SK-N-SH (cell line): ENCODE measurements at regions not wholly inside any gene's neighbourhood (a gene's known extent, or its start where the extent isn't known, plus 50 kb on each side); places are given as distances from the start of the nearest gene placed in this dataset.

Experiments used
- CTCF ChIA-PET: fragments of 300-600, 350-600 bp; formaldehyde crosslinking; extraction: SDS; loops from one replicate; lab custom pipeline; 2021; lab: Yijun Ruan, JAX
- POLR2A ChIA-PET: fragments of 350-600 bp; sonication (Branson Sonifier 250); formaldehyde crosslinking; extraction: SDS; loops from one replicate; lab custom pipeline; 2020; ENCODE audit warnings: antibody characterized with exemption, inconsistent platforms; lab: Yijun Ruan, JAX
- DNase-seq: peaks from one replicate; pipeline ENCODE4 v3.0.0; 2012
- H2AFZ ChIP-seq: fragments of 200-600 bp; sonication (generic); 2 replicates; pipeline ENCODE4 v1.8.1; 2016; ENCODE audit warnings: antibody characterized with exemption, mild to moderate bottlenecking, low read depth
- H3F3A ChIP-seq: fragments of 200-600 bp; sonication (generic); replicated peaks from 2 replicates; pipeline ENCODE3; 2016; ENCODE audit warnings: antibody characterized with exemption, mild to moderate bottlenecking; ENCODE audit not compliant: insufficient read depth
- H3K27ac ChIP-seq, 2 experiments: fragments of 200-500 bp in 1 of 2; fragments of 200-600 bp in 1 of 2; sonication (Bioruptor generic) in 1 of 2; sonication (generic), shearing (Covaris generic) in 1 of 2; 2 replicates each; pipeline versions ENCODE4 v1.5.1 to v1.6.1; 2014 to 2016; ENCODE audit warnings: low read depth in 2 of 2, inconsistent platforms in 1 of 2, low read length in 1 of 2, mild to moderate bottlenecking in 1 of 2, mixed read lengths in 1 of 2
- H3K27me3 ChIP-seq: fragments of 200-600 bp; sonication (generic), shearing (Covaris generic); 2 replicates; pipeline ENCODE4 v1.6.1; 2016; ENCODE audit warnings: mixed run types; ENCODE audit not compliant: insufficient read depth
- H3K36me3 ChIP-seq, 2 experiments: fragments of 200-500 bp in 1 of 2; fragments of 200-600 bp in 1 of 2; sonication (Bioruptor generic) in 1 of 2; sonication (generic) in 1 of 2; replicated peaks in 1 of 2; 2 replicates each; pipeline versions ENCODE3 to v1.5.1; 2014 to 2016; ENCODE audit warnings: low read length in 1 of 2, mild to moderate bottlenecking in 1 of 2; ENCODE audit not compliant: insufficient read depth in 2 of 2, control insufficient read depth in 1 of 2
- H3K4me1 ChIP-seq, 2 experiments: fragments of 200-500 bp in 1 of 2; fragments of 200-600 bp in 1 of 2; sonication (Bioruptor generic) in 1 of 2; sonication (generic), shearing (Covaris generic) in 1 of 2; 2 replicates each; pipeline versions ENCODE4 v1.5.1 to v1.6.1; 2014 to 2016; ENCODE audit warnings: low read depth in 1 of 2, low read length in 1 of 2, mixed run types in 1 of 2; ENCODE audit not compliant: insufficient read depth in 2 of 2, control insufficient read depth in 1 of 2
- H3K4me2 ChIP-seq: fragments of 200-600 bp; sonication (generic), shearing (Covaris generic); 2 replicates; pipeline ENCODE4 v1.6.1; 2017; ENCODE audit warnings: mixed run types
- H3K4me3 ChIP-seq, 2 experiments: fragments of 200-500 bp in 1 of 2; fragments of 200-600 bp in 1 of 2; sonication (Bioruptor generic) in 1 of 2; sonication (generic), shearing (Covaris generic) in 1 of 2; 2 replicates each; pipeline versions ENCODE4 v1.5.1 to v1.8.1; 2014 to 2016; ENCODE audit warnings: low read depth in 2 of 2, inconsistent platforms in 1 of 2, low read length in 1 of 2, mild to moderate bottlenecking in 1 of 2, mixed read lengths in 1 of 2, moderate library complexity in 1 of 2
- H3K79me2 ChIP-seq: fragments of 200-600 bp; sonication (generic); 2 replicates; pipeline ENCODE4 v1.8.1; 2017; ENCODE audit warnings: mild to moderate bottlenecking; ENCODE audit not compliant: insufficient read depth
- H3K9ac ChIP-seq: fragments of 200-600 bp; sonication (generic); 2 replicates; pipeline ENCODE4 v1.6.1; 2017; ENCODE audit warnings: mixed run types
- H3K9me2 ChIP-seq: fragments of 200-600 bp; sonication (generic); 2 replicates; pipeline ENCODE4 v1.6.1; 2017; ENCODE audit warnings: mixed run types
- H3K9me3 ChIP-seq: fragments of 200-600 bp; sonication (generic); 2 replicates; pipeline ENCODE4 v1.6.1; 2017; ENCODE audit warnings: mixed run types, mild to moderate bottlenecking, moderate library complexity
- H4K20me1 ChIP-seq: fragments of 200-600 bp; sonication (generic); 2 replicates; pipeline ENCODE4 v1.6.1; 2017; ENCODE audit warnings: mild to moderate bottlenecking, mixed run types; ENCODE audit not compliant: insufficient read depth
- ELF1 ChIP-seq: IDR thresholded peaks from 2 replicates; pipeline ENCODE4 v1.4.0; 2012
- EZH2phosphoT487 ChIP-seq: fragments of 200-600 bp; sonication (generic); IDR thresholded peaks from 2 replicates; pipeline ENCODE4 v1.6.1; 2017; ENCODE audit warnings: low read depth, mixed run types, mild to moderate bottlenecking, antibody characterized with exemption, moderate library complexity, borderline replicate concordance
- FOSL2 ChIP-seq: IDR thresholded peaks from 2 replicates; pipeline ENCODE4 v1.4.0; 2012; ENCODE audit warnings: low read depth, mild to moderate bottlenecking, moderate library complexity, borderline replicate concordance
- FOXJ3 ChIP-seq: sonication (generic); formaldehyde crosslinking; IDR thresholded peaks from 2 replicates; pipeline ENCODE4 v1.5.1; 2020; ENCODE audit warnings: mild to moderate bottlenecking, missing genetic modification reagents
- FOXM1 ChIP-seq: IDR thresholded peaks from 2 replicates; pipeline ENCODE4 v1.4.0; 2012; ENCODE audit warnings: low read depth, mild to moderate bottlenecking
- GABPA ChIP-seq: IDR thresholded peaks from 2 replicates; pipeline ENCODE4 v1.4.0; 2012; ENCODE audit warnings: low read depth, mild to moderate bottlenecking
- JUND ChIP-seq: IDR thresholded peaks from 2 replicates; pipeline ENCODE4 v1.4.0; 2012
- MEF2A ChIP-seq: IDR thresholded peaks from 2 replicates; pipeline ENCODE4 v1.4.0; 2012; ENCODE audit warnings: low read depth, borderline replicate concordance
- NFIC ChIP-seq: IDR thresholded peaks from 2 replicates; pipeline ENCODE4 v1.4.0; 2012; ENCODE audit warnings: borderline replicate concordance
- NRF1 ChIP-seq: IDR thresholded peaks from 2 replicates; pipeline ENCODE4 v1.6.1; 2012; ENCODE audit warnings: low read depth, mild to moderate bottlenecking, low read length
- POLR2AphosphoS5 ChIP-seq: IDR thresholded peaks from 2 replicates; pipeline ENCODE4 v1.6.1; 2012; ENCODE audit warnings: low read depth, low read length
- RAD21 ChIP-seq: IDR thresholded peaks from 2 replicates; pipeline ENCODE4 v1.6.1; 2012; ENCODE audit warnings: mild to moderate bottlenecking, low read length
- RCOR1 ChIP-seq: fragments of 150-350 bp; IDR thresholded peaks from 2 replicates; pipeline ENCODE4 v1.6.1; 2017; ENCODE audit warnings: antibody characterized with exemption, low read length
- SIN3A ChIP-seq: IDR thresholded peaks from 2 replicates; pipeline ENCODE4 v1.6.1; 2012; ENCODE audit warnings: low read depth, mild to moderate bottlenecking, low read length, moderate library complexity, borderline replicate concordance
- SMC3 ChIP-seq: IDR thresholded peaks from 2 replicates; pipeline ENCODE4 v1.6.1; 2012; ENCODE audit warnings: low read depth, low read length, improper control_type of control experiment
- TAF1 ChIP-seq: IDR thresholded peaks from 2 replicates; pipeline ENCODE4 v1.6.1; 2012; ENCODE audit warnings: low read depth, mild to moderate bottlenecking, low read length, moderate library complexity, borderline replicate concordance
- TCF12 ChIP-seq: IDR thresholded peaks from 2 replicates; pipeline ENCODE4 v1.4.0; 2012
- TEAD4 ChIP-seq: IDR thresholded peaks from 2 replicates; pipeline ENCODE4 v1.4.0; 2012; ENCODE audit warnings: mild to moderate bottlenecking, borderline replicate concordance; ENCODE audit not compliant: insufficient read depth
- USF2 ChIP-seq: fragments of 150-350 bp; IDR thresholded peaks from 2 replicates; pipeline ENCODE4 v1.6.1; 2017; ENCODE audit warnings: antibody characterized with exemption, low read length, low read depth, borderline replicate concordance
- WGBS: methylation state at CpG from one replicate; pipeline ENCODE4 v1.1.6; 2017; ENCODE audit warnings: low lambda C conversion rate; 5-methylcytosine and 5-hydroxymethylcytosine counted together
- TF ChIP-seq, protein P1 (sequence below): IDR thresholded peaks from 2 replicates; pipeline ENCODE4 v1.6.1; 2012; ENCODE audit warnings: mild to moderate bottlenecking, low read depth, low read length, moderate library complexity
- TF ChIP-seq, protein P2 (sequence below): IDR thresholded peaks from 2 replicates; pipeline ENCODE4; 2012
- TF ChIP-seq, protein P3 (sequence below): IDR thresholded peaks from 2 replicates; pipeline ENCODE4 v1.4.0; 2012; ENCODE audit warnings: low read depth, borderline replicate concordance

GRCh38 chr10:23779301-23779700, 340.4 kb downstream of the OTUD1 start:
- CTCF ChIA-PET = no interaction called here

GRCh38 chr10:23780331-23780730, 341.5 kb downstream of the OTUD1 start:
- H3K4me3 ChIP-seq = no peak overlapping the region
- 12% methylated on average over 1 of the region's 1 CpG for WGBS
- H3K9me3 ChIP-seq = no peaks in the 10 kb centered on the region
- H3K79me2 ChIP-seq = no peaks in the 10 kb centered on the region
- ChIA-PET POLR2A (no interaction called here), CTCF (no interaction called here)
- no peaks in the 10 kb centered on the region for H3K27me3 ChIP-seq
- H3F3A ChIP-seq = no peaks in the 10 kb centered on the region
- H3K9me2 ChIP-seq = no peaks in the 10 kb centered on the region
- no peak overlapping the region for H2AFZ ChIP-seq
- no peaks in the 10 kb centered on the region for H3K4me1 ChIP-seq
- no peaks in the 10 kb centered on the region for H4K20me1 ChIP-seq
- H3K4me2 ChIP-seq = no peak overlapping the region
- no peak overlapping the region for H3K27ac ChIP-seq
- no peaks in the 10 kb centered on the region for H3K36me3 ChIP-seq
- DNase-seq = no peak
- H3K9ac ChIP-seq = no peak overlapping the region
- TF ChIP-seq, protein P1, sequence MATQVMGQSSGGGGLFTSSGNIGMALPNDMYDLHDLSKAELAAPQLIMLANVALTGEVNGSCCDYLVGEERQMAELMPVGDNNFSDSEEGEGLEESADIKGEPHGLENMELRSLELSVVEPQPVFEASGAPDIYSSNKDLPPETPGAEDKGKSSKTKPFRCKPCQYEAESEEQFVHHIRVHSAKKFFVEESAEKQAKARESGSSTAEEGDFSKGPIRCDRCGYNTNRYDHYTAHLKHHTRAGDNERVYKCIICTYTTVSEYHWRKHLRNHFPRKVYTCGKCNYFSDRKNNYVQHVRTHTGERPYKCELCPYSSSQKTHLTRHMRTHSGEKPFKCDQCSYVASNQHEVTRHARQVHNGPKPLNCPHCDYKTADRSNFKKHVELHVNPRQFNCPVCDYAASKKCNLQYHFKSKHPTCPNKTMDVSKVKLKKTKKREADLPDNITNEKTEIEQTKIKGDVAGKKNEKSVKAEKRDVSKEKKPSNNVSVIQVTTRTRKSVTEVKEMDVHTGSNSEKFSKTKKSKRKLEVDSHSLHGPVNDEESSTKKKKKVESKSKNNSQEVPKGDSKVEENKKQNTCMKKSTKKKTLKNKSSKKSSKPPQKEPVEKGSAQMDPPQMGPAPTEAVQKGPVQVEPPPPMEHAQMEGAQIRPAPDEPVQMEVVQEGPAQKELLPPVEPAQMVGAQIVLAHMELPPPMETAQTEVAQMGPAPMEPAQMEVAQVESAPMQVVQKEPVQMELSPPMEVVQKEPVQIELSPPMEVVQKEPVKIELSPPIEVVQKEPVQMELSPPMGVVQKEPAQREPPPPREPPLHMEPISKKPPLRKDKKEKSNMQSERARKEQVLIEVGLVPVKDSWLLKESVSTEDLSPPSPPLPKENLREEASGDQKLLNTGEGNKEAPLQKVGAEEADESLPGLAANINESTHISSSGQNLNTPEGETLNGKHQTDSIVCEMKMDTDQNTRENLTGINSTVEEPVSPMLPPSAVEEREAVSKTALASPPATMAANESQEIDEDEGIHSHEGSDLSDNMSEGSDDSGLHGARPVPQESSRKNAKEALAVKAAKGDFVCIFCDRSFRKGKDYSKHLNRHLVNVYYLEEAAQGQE = no peak
- TF ChIP-seq JUND = no peak
- no peak for TF ChIP-seq FOXM1
- TF ChIP-seq GABPA = no peak
- no peak for TF ChIP-seq NFIC
- TF ChIP-seq USF2 = no peak
- TF ChIP-seq ELF1 = no peak
- TF ChIP-seq RAD21 = no peak
- no peak for TF ChIP-seq TAF1
- TF ChIP-seq, protein P2, sequence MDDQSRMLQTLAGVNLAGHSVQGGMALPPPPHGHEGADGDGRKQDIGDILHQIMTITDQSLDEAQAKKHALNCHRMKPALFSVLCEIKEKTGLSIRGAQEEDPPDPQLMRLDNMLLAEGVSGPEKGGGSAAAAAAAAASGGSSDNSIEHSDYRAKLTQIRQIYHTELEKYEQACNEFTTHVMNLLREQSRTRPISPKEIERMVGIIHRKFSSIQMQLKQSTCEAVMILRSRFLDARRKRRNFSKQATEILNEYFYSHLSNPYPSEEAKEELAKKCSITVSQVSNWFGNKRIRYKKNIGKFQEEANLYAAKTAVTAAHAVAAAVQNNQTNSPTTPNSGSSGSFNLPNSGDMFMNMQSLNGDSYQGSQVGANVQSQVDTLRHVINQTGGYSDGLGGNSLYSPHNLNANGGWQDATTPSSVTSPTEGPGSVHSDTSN = no peak
- TF ChIP-seq SMC3 = no peak
- no peak for TF ChIP-seq MEF2A
- no peak for TF ChIP-seq RCOR1
- no peak for TF ChIP-seq TEAD4

More at GRCh38 chr10:23779301-23779700, 340.4 kb downstream of the OTUD1 start:
- DNase-seq = no peak
- Histone ChIP-seq H3K9ac (no peak overlapping the region), H3K79me2 (no peaks in the 10 kb centered on the region), H2AFZ (no peak overlapping the region), H3K4me3 (no peak overlapping the region), H3K27ac (no peak overlapping the region), H3K4me1 (no peaks in the 10 kb centered on the region), H3K9me2 (no peaks in the 10 kb centered on the region), H3K4me2 (no peak overlapping the region), H3F3A (no peaks in the 10 kb centered on the region), H3K9me3 (no peaks in the 10 kb centered on the region), H3K27me3 (no peaks in the 10 kb centered on the region), H3K36me3 (no peaks in the 10 kb centered on the region), H4K20me1 (no peaks in the 10 kb centered on the region)
- TF ChIP-seq FOXJ3 (CRISPR knock-in tag) (no peak), TAF1 (no peak), RAD21 (no peak), POLR2AphosphoS5 (no peak), FOXM1 (no peak), NRF1 (no peak), TCF12 (no peak), SIN3A (no peak), EZH2phosphoT487 (no peak), GABPA (no peak), FOSL2 (no peak), SMC3 (no peak)
- TF ChIP-seq, protein P3, sequence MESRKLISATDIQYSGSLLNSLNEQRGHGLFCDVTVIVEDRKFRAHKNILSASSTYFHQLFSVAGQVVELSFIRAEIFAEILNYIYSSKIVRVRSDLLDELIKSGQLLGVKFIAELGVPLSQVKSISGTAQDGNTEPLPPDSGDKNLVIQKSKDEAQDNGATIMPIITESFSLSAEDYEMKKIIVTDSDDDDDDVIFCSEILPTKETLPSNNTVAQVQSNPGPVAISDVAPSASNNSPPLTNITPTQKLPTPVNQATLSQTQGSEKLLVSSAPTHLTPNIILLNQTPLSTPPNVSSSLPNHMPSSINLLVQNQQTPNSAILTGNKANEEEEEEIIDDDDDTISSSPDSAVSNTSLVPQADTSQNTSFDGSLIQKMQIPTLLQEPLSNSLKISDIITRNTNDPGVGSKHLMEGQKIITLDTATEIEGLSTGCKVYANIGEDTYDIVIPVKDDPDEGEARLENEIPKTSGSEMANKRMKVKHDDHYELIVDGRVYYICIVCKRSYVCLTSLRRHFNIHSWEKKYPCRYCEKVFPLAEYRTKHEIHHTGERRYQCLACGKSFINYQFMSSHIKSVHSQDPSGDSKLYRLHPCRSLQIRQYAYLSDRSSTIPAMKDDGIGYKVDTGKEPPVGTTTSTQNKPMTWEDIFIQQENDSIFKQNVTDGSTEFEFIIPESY = no peak
- WGBS = 27% methylated on average over 4 of the region's 4 CpGs
- POLR2A ChIA-PET = no interaction called here
